NOMO-1 treated with dmso at 0.1 percent for 144 hours (cell line): ENCODE measurements at regions not wholly inside any gene's neighbourhood (a gene's known extent, or its start where the extent isn't known, plus 50 kb on each side); places are given as distances from the start of the nearest gene placed in this dataset.

Source experiments
- DNase-seq: peaks from one replicate; lab custom pipeline; 2025; ENCODE audit not compliant: unreplicated experiment; lab: John Stamatoyannopoulos, UW

DNA sequence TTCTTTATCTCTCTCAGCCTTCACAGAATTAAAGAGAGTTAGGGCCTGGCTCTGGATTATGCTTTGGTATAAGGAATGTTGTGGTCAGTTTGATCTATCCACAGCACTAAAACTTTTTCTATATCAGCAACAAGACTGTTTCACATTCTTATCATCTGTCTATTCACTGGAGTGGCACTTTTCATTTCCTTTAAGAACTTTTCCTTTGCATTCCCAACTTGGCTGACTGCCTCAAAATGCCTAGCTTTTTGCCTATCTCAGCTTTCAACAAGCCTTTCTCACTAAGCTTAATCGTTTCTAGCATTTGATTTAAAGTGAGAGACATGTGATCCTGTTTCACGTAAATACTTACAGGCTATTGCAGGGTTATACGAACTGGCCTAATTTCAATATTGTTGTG is 471.8 kb downstream of the GBE1 start:
- DNase-seq = no peak

DNA sequence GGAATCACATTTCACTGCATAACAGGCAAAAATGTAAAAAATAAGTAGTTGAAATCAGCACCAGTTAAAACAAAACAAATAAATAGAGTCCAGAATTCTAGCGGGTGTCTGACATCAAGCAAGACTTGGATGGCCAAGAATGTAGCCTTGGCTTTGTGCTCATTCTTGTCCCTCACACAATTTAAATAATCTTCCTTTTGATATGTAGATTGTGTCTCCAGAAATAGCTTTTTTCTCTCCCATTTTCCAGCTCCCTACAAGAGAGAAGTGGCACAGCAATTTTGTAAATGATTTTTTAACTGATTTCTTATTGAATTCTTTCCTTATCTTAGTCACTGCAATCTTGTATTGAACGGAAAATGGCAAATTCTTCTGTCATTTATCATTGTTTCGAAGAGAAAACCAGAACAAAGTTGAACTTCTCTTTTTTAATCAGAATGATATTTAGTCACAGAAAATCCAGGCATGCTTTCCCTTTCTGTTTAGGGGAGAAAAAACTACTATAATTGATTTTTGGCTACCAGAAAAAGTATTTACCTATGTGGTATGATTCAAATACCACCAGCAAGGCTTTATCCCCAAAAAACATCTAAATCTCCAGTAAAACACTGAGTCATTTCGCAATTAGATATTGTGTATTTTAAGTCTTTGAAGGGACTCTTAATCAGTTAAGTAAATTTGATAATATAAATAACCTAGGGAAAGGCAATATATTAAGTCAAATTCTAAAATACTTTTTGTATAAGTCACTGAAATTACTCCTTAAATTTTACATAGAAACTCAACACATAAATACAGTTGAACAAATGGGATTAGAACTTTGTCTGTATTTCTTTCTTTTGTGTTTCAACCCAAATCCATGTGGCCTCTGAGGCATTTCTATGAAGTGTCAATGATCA is 481.7 kb downstream of the GBE1 start:
- DNase-seq = no peak

DNA sequence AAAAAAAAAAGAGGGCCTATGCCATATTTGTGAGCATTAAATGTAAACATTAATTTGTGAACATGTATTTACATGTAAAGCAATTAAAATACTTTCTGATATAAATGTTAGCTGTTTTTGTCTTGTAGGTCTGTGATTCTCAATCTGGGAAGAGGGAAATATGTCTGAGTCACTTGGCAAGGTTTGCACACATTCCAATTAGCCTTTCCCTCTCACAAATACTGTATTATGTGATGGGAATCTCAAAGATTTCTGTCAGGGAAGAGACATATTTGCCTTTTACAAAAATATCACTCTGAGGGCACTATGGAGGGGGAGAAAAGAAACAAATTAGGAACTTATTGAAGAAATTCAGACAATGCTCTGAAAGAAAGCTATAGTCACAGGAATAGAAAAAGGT is 483.6 kb downstream of the GBE1 start:
- DNase-seq = no peak

DNA sequence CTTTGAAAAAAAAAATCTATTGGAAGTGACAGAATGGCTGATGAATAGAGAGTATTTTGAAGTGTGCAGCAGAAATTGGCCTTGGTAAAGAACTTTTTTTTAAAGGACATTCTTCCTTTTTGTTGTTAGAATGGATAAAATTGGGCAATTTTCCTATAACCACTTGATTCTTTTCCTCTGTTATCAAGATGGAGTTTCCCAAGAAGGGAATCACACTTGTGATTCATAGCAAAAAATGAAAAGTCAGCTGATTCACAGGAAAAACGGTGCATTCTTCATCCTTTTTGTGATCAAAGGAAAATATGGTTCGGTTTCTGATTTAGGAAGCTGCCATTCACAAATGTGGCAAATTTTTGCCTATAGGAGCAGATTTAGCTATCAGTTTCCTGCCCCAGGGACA is 486.8 kb downstream of the GBE1 start:
- no peak for DNase-seq

DNA sequence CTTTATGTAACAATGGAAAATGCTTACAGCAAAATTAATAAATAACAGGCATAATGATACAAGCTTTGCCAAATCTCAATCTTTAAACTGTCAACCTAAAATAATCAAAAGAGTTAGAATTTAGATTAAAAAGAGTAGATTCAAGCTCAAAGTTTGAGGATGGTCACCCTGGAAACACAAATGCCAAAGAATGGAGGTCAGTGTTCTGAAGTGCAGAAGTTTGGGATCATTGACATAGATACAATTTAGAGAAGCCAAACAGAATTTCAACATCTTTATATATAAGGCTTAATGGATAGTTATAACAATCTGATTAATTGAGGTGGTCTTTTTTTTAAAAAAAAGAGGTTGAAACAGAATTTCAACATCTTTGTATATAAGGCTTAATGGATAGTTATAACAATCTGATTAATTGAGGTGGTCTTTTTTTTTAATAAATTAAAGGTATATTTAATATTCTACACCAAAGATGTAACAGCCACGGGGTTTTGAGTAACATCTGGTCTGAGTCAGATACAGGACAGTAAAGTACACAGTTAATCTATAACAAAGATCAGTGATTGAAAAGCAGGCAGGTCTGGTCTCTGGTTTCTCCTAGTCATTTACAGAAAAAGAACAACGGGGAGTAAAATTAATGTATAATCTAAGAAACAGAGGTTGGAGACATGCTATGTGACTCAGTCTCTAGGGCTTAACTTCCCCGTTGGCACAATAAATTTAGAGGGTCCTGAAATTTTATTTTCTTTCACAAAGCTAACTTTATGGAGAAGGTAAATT is 490.7 kb downstream of the GBE1 start:
- DNase-seq = no peak

DNA sequence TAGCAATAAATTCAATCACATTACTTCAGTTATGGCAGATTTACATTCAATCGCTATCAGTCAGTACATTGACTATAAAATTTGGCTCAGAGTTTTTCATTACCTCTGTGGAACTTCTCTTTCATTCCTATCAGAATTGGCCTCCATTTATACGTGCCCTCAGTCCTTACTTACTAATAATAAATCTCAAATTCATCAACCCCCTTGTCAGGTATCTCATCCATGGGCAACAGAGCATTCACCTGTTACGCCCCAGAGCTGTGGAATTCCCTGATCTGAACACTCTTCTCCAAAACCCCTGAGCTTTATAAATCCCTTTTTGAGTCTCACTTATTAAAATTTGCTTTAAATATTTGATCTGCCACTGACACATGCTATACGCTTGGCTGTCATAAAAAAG is 492.9 kb downstream of the GBE1 start:
- DNase-seq = no peak

DNA sequence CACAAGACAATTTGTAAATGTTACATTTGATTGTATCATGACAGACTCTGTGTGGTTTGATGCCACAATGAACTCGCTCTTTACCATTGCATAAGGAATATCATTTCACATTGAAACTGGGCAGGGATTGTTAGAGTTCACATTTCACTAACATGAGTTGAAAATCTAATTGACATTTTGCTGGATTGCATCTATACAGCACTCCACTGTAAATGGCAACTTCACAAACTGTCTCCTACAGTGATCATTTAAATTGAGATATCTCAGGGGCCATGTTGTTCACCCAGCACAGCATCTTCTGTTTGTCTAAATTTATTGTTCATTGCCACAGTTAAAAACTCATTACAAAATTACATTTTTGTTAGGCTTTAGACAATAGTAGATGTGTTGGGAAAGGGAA is 499.4 kb downstream of the GBE1 start:
- no peak for DNase-seq

DNA sequence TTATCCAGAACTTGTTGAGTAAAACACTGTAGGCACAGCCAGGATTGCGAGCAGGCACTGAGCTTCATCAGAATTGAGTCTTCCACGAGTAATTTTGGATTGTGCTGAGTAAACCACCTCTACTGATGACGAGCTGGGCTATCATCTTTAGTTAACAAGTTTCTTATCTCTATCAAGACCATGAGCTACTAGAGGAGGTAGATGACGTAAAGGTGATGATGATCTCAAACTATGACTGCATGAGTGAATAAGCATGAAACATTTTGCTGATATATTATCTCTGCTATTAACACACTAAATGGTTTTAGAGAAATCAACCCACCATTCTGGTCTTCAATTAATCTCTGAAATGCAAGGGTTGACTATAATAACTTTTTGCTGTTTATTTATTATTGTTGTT is 506.0 kb downstream of the GBE1 start:
- no peak for DNase-seq

DNA sequence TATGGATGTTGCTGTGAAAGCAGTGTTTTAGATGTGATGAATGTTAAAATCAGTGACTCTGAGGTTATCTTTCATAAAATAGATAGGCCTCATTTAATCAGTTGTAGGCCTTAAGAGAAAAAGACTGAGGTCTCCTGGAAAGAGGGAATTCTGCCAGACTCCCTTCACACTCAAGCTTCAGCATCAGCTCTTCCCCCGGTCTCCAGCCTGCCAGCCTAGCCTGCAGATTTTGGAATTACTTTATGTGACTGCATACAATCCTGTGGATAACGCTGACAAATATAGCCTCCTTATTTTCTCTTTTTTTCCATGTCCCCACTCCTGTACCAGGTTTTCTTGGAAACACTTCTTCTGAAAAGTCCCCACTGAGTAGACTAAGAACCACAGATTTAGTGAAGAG is 510.3 kb downstream of the GBE1 start:
- DNase-seq = no peak

DNA sequence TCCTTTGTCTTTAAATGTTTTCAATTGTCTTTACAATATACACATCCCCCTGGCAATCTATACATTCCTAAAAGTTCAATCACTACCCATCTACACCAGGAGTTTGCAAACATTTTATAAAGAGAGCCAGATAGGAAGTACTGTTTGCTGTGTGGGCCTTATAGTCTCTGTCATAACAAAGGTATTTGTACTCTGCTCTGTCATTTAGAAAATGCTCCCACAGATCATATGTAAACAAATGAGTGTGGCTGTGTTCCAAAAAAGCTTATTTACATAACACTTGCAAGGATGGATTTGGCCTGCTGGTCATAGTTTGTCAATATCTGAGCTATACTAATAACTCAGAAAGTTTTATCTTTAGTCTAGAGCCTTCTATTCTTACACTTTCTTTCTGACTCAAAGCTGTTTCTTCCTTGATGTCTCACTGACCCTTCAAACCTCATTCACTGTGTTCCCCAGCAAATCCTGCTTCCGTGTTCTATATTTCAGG is 511.9 kb downstream of the GBE1 start:
- DNase-seq = no peak

DNA sequence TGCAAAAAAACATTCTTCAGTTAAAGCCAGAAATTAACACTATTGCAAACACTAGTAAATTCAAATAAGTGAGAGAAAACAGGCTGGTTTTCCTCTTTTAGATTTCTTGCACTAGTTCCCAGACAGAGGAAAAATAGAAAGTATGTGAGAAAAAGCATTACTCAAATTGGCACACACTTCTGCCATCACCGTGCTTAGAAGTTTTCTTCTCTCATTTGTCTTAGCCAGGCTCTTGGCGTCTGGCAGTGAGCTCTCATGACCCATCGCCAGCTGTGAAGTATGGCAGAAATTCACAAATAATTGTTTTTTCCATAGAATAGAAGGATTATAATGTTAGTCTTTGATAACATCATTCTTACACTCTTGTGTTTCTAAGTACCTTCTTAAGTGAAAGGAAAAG is 515.9 kb downstream of the GBE1 start:
- DNase-seq = no peak

DNA sequence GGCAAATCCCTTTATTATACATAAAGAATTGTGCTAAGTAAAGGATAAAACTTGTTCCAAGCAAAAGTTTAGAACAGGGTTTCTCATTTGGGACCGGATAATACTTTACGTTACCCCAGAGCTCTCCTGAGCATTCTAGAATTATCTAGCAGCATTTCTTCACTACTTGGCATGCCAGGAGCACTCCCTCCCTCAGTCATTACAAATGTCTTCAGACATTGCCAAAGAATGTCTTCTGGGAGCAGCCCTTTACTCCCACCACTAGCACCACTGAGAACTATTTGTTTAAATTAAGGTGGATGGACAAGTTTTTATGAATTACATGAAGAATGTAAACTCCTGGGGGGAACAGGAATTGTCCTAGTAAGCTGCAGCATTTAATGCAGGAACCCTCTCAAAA is 516.4 kb downstream of the GBE1 start:
- no peak for DNase-seq

DNA sequence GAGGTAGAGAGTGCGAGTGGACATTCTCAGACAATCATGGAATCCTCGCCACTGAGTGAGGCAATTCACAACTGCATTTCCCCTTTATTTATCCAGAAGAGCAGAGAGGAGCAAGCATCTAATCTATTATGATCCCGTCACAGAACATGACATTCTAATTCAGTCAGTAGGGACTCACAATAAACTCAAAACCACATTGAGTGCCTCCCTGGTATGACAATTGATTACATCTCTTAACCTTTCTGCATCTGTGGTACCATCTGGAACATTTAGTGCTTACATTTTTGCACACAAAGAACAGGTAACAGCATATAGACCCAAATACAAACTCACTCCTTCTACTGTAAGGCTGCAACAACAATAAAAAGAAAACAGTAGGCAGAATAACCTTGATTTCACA is 517.2 kb downstream of the GBE1 start:
- DNase-seq = no peak

DNA sequence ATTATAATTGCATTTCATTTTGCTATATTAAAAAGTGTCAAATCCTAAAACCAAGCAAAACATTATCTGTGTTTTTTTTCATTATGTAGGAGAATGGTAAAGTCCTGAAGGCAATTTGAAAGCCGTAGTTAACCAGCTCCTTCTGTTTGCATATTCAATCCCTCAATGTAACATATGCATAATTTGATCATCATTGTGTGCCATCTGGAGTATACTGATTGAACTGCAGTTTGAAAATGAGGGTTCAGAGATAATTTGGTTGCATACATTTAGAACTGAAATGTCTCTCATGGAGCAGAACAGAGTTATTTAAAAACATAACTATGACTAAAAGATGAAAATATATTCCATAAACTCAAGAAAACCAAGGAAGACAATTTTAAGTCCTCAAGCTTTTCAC is 518.6 kb downstream of the GBE1 start:
- DNase-seq = no peak

DNA sequence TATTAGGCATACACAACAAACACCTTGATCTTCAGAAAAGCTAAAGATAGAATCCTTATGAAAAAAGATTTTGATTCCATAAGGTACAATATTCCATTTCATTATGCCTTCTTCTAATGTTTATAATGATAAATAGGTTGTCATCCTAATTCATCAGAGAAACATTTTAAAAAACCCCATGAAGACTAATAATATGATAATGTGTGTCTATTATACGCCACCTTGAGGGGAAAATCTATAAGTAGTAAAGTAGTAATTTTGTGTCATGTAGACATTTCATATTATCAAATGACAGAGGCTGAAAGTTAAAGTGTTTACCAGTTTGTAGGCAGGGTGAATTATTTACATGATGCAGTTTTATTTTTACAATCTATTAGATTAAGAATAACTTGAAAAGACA is 524.3 kb downstream of the GBE1 start:
- no peak for DNase-seq

DNA sequence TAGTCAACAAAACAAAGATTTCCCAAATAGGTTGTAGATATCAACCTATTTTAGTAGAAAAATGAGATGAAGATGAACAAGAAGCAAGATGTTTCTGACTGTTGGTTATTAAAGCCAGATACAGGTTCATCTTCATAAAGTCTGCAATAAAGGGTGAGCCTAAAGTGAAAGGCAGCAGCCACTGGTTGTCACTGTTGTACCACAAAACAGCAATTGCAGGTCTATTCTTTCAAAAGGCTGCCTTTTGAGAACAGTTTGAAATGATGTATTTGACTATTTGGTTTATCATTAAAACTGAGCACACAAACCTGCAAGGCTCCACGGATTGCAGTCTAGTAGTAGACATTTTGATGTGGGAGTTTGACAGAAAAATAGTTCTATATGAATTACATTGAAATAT is 543.4 kb downstream of the GBE1 start:
- DNase-seq = no peak

DNA sequence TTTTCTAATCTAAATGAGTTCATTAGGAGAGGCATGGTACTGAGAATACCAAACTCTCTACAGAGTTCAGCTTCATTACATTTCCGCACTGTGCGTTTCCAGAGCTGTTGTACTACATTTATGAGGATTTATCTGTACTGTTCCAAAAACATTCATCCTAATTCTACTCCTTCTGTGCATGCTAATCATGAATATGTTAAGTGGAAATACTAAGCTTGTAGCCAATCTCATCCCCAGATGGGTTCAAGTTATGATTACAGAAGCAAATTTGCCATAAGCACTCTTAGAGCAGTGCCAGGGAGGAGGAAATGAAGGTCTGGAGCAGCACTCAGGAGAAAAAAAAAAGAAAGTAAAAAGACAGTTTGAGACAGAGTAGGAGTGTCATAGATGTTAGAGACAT is 544.3 kb downstream of the GBE1 start:
- DNase-seq = no peak

DNA sequence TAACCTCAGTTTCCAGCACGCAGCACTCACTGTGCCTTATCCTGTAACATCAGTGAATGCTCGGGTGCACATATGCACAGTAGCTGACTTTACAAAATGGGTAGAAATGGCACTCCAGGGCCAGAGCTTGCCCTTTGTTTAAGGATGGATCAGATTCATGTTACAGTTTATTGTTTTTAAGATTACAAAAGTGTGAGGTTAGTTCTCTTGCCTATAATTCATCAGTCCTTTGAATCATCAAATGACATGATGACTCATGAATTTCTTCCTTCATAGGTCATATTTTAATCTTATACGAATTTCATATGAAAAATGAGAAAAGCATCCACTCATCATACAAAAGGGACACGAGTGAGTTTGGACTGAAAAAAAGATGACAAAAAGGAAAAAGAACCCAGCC is 545.3 kb downstream of the GBE1 start:
- no peak for DNase-seq

DNA sequence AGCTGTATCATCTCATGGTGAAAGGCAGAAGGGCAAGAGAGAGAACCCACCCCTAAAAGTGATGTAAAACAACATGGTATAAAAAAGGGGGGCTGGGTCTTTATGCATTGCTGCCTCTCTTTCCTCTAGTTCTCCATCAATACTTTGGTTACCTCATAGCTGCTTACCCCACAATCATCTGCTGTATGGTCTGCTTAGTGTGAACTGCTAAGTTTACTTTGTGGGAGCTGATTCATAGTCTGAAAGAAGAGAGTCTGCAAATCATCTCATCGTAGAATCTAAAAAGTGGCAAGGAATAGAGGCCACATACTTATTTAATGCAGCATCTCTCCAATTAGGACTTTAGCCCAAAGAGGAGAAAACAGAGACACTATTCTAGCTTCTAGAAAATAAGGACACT is 546.8 kb downstream of the GBE1 start:
- DNase-seq = no peak

DNA sequence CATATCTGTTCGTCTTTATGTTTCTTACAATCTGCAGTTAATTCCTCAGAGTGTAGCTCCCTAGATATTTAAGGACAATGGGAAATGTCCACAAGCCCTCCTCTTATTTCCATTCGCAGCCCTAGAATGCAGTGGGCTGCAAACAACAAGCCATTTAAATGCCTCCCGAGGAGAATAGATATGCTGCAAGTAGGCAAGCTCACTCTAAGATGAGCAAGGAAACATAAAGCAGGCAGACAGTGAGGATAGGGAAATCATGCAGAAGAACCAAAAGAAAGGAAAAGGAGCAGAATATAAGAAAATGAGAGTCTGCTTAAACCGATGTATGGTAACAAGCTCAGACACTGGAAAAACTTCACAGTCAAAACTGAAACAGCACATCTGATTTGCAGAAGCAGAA is 561.9 kb downstream of the GBE1 start:
- DNase-seq = no peak

DNA sequence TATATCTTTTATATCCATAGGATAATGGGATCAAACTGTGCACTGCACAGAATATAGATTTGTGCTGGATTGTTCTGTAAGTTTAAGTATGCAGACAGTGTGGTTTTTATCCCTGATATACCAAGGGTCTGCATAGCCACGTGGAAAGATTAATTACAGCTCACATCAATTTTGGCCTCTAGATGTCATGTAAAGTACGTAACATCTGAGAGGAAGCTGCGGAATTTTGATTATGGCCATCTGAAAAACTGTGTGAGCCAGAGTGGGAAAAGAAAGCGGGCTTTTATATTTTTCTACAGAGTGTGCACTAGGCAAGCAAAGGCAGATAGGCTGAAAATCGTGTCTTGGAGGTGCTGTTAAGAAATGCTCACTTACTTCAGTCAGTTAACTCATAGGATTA is 562.7 kb downstream of the GBE1 start:
- no peak for DNase-seq

DNA sequence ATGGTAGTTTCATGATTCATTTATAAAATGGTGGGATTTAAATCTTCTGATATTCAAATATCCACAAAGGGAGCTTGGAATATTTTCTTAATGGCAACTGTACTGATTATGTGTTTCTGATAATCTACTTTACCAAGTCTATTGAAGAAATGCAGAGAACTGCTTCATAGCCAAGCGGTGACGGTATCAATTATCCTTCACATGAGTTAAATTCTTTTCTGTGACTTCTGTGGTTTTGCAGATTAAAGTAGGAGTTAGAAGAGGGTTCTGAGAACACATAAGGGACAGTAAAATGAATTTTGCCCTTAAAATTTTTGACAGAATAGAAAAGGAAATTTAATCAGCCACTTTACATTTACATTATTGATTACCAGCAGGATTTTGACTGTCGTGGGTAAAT is 563.2 kb downstream of the GBE1 start:
- no peak for DNase-seq
